Memory B cell (primary cell): ENCODE measurements at regions not wholly inside any gene's neighbourhood (a gene's known extent, or its start where the extent isn't known, plus 50 kb on each side); places are given as distances from the start of the nearest gene placed in this dataset.

Source experiments
- ATAC-seq: fragments of 150-1000 bp; cut with Tn5 transposase; 2 replicates; pipeline ENCODE4 v1.10.0; 2021; ENCODE audit warnings: low read depth, mild to moderate bottlenecking, moderate library complexity
- DNase-seq, 2 donors: peaks; one replicate each; pipeline ENCODE4 v3.0.0; 2022; ENCODE audit warnings: low spot score in 2 of 2
- H3K27ac Mint-ChIP-seq: one replicate; pipeline ENCODE4 v1.8.0; 2022; ENCODE audit warnings: mild to moderate bottlenecking, moderate library complexity, mixed read lengths
- H3K27me3 Mint-ChIP-seq: one replicate; pipeline ENCODE4 v1.8.0; 2022; ENCODE audit warnings: mixed read lengths
- H3K36me3 Mint-ChIP-seq: one replicate; pipeline ENCODE4 v1.8.0; 2022; ENCODE audit warnings: mild to moderate bottlenecking, mixed read lengths
- H3K4me1 Mint-ChIP-seq: one replicate; pipeline ENCODE4 v1.8.0; 2022; ENCODE audit warnings: mixed read lengths
- H3K4me3 Mint-ChIP-seq: one replicate; pipeline ENCODE4 v1.8.0; 2022; ENCODE audit warnings: mild to moderate bottlenecking, moderate library complexity, mixed read lengths
- H3K9me3 Mint-ChIP-seq: one replicate; pipeline ENCODE4 v1.8.0; 2022; ENCODE audit warnings: mixed read lengths

- peaks cover 4% of the 10 kb centered on the region for H3K27me3 Mint-ChIP-seq
- no peak overlapping the region for H3K4me3 Mint-ChIP-seq
- no peak overlapping the region for H3K27ac Mint-ChIP-seq
- ATAC-seq: no peak
- no peaks in the 10 kb centered on the region for H3K4me1 Mint-ChIP-seq
- H3K36me3 Mint-ChIP-seq: no peaks in the 10 kb centered on the region
- DNase-seq: no peak
- H3K9me3 Mint-ChIP-seq: peaks cover 11% of the 10 kb centered on the region
Observed at GRCh38 chr9:27743490-27743889, 170.2 kb upstream of the C9orf72 start.

GRCh38 chr9:27747450-27747849 lies 174.2 kb upstream of the C9orf72 start:
- no peak for DNase-seq
- H3K4me1 Mint-ChIP-seq: no peaks in the 10 kb centered on the region
- H3K9me3 Mint-ChIP-seq: no peaks in the 10 kb centered on the region
- H3K36me3 Mint-ChIP-seq: no peaks in the 10 kb centered on the region
- H3K4me3 Mint-ChIP-seq: no peak overlapping the region
- H3K27ac Mint-ChIP-seq: no peak overlapping the region
- no peak for ATAC-seq
- H3K27me3 Mint-ChIP-seq: peaks cover 8% of the 10 kb centered on the region

GRCh38 chr9:27749838-27750237 lies 176.6 kb upstream of the C9orf72 start:
- no peak for DNase-seq

GRCh38 chr9:27750566-27750965 lies 177.3 kb upstream of the C9orf72 start:
- H3K4me1 Mint-ChIP-seq: no peaks in the 10 kb centered on the region

More at GRCh38 chr9:27749838-27750237, 176.6 kb upstream of the C9orf72 start:
- Mint-ChIP-seq H3K36me3 (no peaks in the 10 kb centered on the region), H3K4me3 (no peak overlapping the region), H3K9me3 (no peaks in the 10 kb centered on the region), H3K27ac (no peak overlapping the region), H3K27me3 (peaks cover 8% of the 10 kb centered on the region), H3K4me1 (no peaks in the 10 kb centered on the region)
- no peak for ATAC-seq

GRCh38 chr9:27752069-27752468 lies 178.8 kb upstream of the C9orf72 start:
- no peak for DNase-seq
- Mint-ChIP-seq H3K27ac (no peak overlapping the region), H3K4me3 (no peak overlapping the region), H3K36me3 (no peaks in the 10 kb centered on the region), H3K9me3 (no peaks in the 10 kb centered on the region), H3K4me1 (no peaks in the 10 kb centered on the region), H3K27me3 (peaks cover 8% of the 10 kb centered on the region)
- no peak for ATAC-seq

More at GRCh38 chr9:27750566-27750965, 177.3 kb upstream of the C9orf72 start:
- Mint-ChIP-seq H3K27ac (no peak overlapping the region), H3K4me3 (no peak overlapping the region), H3K36me3 (no peaks in the 10 kb centered on the region), H3K9me3 (no peaks in the 10 kb centered on the region), H3K27me3 (peaks cover 8% of the 10 kb centered on the region)
- ATAC-seq (no peak), DNase-seq (no peak)

GRCh38 chr9:27755846-27756245 lies 182.6 kb upstream of the C9orf72 start:
- H3K27ac Mint-ChIP-seq: no peak overlapping the region
- H3K4me3 Mint-ChIP-seq: no peak overlapping the region
- no peak for ATAC-seq
- no peaks in the 10 kb centered on the region for H3K9me3 Mint-ChIP-seq
- H3K36me3 Mint-ChIP-seq: no peaks in the 10 kb centered on the region
- H3K27me3 Mint-ChIP-seq: no peaks in the 10 kb centered on the region
- no peaks in the 10 kb centered on the region for H3K4me1 Mint-ChIP-seq
- no peak for DNase-seq

- ATAC-seq: no peak
- H3K27ac Mint-ChIP-seq: no peak overlapping the region
- no peak overlapping the region for H3K4me3 Mint-ChIP-seq
- no peaks in the 10 kb centered on the region for H3K36me3 Mint-ChIP-seq
- no peaks in the 10 kb centered on the region for H3K4me1 Mint-ChIP-seq
- no peaks in the 10 kb centered on the region for H3K9me3 Mint-ChIP-seq
- no peak for DNase-seq
- no peaks in the 10 kb centered on the region for H3K27me3 Mint-ChIP-seq
Observed at GRCh38 chr9:27756418-27756817, 183.1 kb upstream of the C9orf72 start.

GRCh38 chr9:27763831-27764230 lies 190.6 kb upstream of the C9orf72 start:
- no peak overlapping the region for H3K27ac Mint-ChIP-seq
- no peaks in the 10 kb centered on the region for H3K4me1 Mint-ChIP-seq
- H3K36me3 Mint-ChIP-seq: no peaks in the 10 kb centered on the region
- peaks cover 2% of the 10 kb centered on the region for H3K27me3 Mint-ChIP-seq
- DNase-seq (no peak), ATAC-seq (no peak)
- peaks cover 2% of the 10 kb centered on the region for H3K9me3 Mint-ChIP-seq
- no peak overlapping the region for H3K4me3 Mint-ChIP-seq

GRCh38 chr9:27765266-27766072 lies 192.2 kb upstream of the C9orf72 start:
- no peaks in the 10 kb centered on the region for H3K36me3 Mint-ChIP-seq
- no peak overlapping the region for H3K4me3 Mint-ChIP-seq
- H3K27ac Mint-ChIP-seq: no peak overlapping the region
- no peak for DNase-seq
- H3K4me1 Mint-ChIP-seq: no peaks in the 10 kb centered on the region
- H3K9me3 Mint-ChIP-seq: peaks cover 2% of the 10 kb centered on the region
- ATAC-seq: no peak
- H3K27me3 Mint-ChIP-seq: peaks cover 2% of the 10 kb centered on the region

GRCh38 chr9:27766073-27766835 lies 193.0 kb upstream of the C9orf72 start:
- H3K4me1 Mint-ChIP-seq: no peaks in the 10 kb centered on the region
- peaks cover 2% of the 10 kb centered on the region for H3K27me3 Mint-ChIP-seq

GRCh38 chr9:27768781-27769180 lies 195.5 kb upstream of the C9orf72 start:
- H3K36me3 Mint-ChIP-seq: no peaks in the 10 kb centered on the region
- no peak overlapping the region for H3K4me3 Mint-ChIP-seq
- no peak overlapping the region for H3K27ac Mint-ChIP-seq
- DNase-seq: no peak
- peaks cover 2% of the 10 kb centered on the region for H3K27me3 Mint-ChIP-seq
- H3K4me1 Mint-ChIP-seq: no peaks in the 10 kb centered on the region
- peaks cover 2% of the 10 kb centered on the region for H3K9me3 Mint-ChIP-seq
- no peak for ATAC-seq

More at GRCh38 chr9:27766073-27766835, 193.0 kb upstream of the C9orf72 start:
- ATAC-seq (no peak), DNase-seq (no peak)
- Mint-ChIP-seq H3K4me3 (no peak overlapping the region), H3K36me3 (no peaks in the 10 kb centered on the region), H3K9me3 (peaks cover 2% of the 10 kb centered on the region), H3K27ac (no peak overlapping the region)

GRCh38 chr9:27770541-27770940 lies 197.3 kb upstream of the C9orf72 start:
- Mint-ChIP-seq H3K4me1 (no peaks in the 10 kb centered on the region), H3K27me3 (peaks cover 2% of the 10 kb centered on the region), H3K27ac (no peak overlapping the region), H3K36me3 (no peaks in the 10 kb centered on the region), H3K9me3 (peaks cover 2% of the 10 kb centered on the region), H3K4me3 (no peak overlapping the region)
- DNase-seq (no peak), ATAC-seq (no peak)

GRCh38 chr9:27771803-27772545 lies 198.7 kb upstream of the C9orf72 start:
- no peaks in the 10 kb centered on the region for H3K4me1 Mint-ChIP-seq
- H3K36me3 Mint-ChIP-seq: no peaks in the 10 kb centered on the region
- peaks cover 2% of the 10 kb centered on the region for H3K9me3 Mint-ChIP-seq
- no peak overlapping the region for H3K4me3 Mint-ChIP-seq
- no peaks in the 10 kb centered on the region for H3K27me3 Mint-ChIP-seq
- DNase-seq: no peak
- no peak for ATAC-seq
- no peak overlapping the region for H3K27ac Mint-ChIP-seq
